GM19099 (cell line): ENCODE measurements at regions not wholly inside any gene's neighbourhood (a gene's known extent, or its start where the extent isn't known, plus 50 kb on each side); places are given as distances from the start of the nearest gene placed in this dataset.

ENCODE experiments used
- POLR2A ChIP-seq: IDR thresholded peaks from 3 replicates; pipeline ENCODE4 v1.6.1; 2011; ENCODE audit warnings: low read depth; ENCODE audit not compliant: insufficient read length; ENCODE audit errors: extremely low read depth

DNA sequence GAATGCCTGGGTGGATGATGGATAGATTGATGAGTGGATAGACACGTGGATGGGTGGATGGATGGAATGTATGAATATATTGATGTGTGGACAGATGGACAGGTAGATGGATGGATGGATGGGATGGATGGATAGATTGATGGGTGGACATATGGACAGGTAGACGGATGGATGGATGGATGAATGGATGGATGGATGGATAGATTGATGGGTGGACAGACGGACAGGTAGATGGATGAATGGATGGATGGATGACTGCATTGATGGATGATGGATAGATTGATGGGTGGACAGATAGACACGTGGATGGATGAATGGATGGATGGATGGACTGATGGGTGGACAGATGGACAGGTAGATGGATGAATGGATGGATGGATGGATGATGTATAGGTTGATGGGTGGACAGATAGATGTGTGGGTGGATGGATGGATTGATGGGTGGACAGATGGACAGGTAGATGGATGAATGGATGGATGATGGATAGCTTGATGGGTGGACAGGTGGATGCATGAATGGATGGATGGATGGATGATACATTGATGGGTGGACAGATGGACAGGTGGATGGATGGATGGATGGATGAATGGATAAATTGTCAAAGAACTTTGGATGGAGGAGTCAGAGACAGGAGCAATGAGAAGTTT lies 171.4 kb upstream of the AFDN start:
- no peak for TF ChIP-seq POLR2A

- TF ChIP-seq POLR2A: no peak
Observed at GRCh38 chr6:167658106-167658505, 168.6 kb upstream of the AFDN start.

DNA sequence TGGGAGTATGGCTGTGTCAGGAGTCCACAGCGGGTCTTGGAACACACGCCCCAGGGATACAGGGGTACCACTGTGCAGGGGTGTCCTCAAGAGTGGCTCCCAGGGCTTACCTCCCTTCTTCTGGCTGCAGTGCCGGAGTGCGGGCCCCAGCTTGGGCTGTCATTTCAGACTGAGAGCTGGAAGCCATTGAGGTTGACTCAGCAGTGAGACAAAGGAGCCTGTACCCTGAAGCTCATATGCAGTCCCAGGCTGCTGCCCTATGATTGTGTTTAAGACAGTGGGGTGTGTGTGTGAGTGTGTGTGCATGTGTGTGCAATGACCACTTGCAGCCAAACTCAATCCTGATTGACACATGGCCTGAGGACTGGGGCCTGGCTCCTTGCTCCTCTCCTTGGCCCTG lies 167.7 kb upstream of the AFDN start:
- no peak for TF ChIP-seq POLR2A

DNA sequence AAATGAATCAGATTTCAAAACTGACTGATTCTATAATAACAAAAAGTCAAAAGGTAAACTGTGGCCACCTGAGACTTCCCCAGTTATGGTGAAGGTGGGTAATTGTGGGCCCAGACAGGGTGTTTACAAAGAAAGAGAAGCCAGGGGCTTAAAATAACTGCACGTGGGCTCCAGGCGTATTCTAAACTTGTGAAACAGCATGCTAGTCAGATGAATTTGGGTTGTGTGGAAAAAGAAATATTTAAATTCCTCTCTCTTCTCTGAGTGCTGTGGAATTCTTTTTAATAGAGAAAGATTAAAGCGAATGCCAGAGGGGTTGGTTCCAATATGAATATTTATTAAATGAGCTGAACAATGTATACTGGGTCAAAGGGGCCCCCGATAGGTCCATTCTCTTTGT lies 166.3 kb upstream of the AFDN start:
- TF ChIP-seq POLR2A: no peak

DNA sequence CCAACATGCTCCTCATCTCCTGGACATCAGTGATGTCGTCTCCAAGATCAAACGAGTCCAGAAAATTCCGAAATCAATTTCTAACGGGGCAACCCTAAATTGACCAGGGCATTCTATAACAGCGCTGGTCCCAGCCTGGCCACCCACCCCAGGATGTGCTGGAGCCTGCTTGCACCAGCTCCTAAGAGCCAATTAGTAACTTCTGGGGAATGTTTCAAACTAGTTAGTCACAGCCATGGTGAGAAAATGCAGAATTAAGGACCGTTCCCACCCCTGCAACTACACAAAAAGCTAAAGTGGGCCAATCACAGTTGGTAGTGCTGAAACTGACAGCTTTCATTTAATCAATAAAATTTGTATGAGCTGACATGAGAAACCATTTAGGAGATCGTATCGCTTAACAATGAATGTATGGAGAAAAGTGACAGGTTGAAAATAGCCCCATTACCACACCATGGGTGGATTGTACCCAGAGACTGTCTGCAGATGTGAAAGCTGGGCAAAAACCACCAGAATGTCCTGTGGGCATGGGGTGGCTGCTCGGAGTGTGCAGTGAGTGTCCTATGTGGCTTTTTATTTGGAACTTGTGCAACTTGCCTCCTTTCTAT lies 165.7 kb upstream of the AFDN start:
- TF ChIP-seq POLR2A: no peak

DNA sequence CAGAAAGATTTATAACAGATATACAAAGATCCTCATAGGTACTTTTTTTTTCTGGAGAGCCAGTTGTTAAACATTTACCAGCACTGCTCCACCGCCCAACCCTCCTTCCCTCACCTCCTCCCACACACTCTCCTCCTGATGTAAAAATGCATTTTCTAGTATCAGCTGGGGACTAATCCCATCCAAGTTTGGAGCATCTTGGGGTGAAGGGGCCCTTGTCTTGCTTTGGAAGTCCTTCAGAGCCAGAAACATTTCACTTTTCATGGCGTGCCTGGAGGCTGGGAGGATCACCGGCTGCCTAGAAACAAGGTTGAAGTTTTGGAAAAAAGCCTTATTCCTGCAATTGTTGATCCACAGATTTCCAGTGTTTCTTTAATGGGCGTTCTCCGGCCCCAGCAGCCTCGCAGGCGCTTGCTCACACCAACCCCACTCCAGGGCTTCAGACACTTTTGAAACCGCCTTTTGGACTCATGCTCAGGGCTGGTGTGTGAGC lies 165.1 kb upstream of the AFDN start:
- TF ChIP-seq POLR2A: no peak

DNA sequence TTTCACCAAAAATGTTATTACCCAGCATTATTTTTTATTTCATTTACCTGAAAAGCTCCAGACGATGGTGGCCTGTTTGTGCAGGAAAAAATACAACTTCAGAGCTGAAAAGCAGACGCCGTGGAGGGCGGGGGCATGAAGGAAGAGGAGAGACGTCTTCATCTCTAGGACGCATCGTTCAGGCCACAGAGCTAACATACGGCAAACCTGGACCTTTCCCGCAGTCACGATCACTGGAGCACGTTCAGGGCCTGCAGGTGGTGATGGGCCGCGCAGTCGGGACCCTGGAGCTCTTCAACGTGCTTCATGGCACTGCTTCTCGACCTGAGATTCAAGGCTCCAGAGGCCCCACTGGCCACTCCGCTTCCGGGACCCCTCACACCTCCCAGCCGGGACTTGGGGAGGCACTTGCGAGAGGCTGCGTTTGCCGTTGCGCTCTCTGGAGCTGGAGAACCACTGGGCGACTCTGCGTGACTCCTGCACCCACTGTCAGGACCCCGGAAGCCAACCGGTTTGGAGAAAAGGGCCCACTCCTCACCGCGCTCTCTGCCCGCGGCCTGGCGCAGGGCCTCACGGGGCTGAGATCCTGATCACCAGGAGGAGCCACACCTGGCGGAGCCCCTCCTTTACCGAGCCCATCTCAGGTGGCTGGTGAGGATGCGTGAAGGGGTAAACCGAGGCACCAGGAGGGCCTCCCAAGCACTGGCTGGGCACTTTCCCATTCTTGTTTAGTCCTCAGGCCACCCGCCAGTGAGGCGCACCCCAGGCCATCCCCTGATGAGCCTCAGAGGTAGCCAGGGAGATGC lies 164.4 kb upstream of the AFDN start:
- TF ChIP-seq POLR2A: no peak

DNA sequence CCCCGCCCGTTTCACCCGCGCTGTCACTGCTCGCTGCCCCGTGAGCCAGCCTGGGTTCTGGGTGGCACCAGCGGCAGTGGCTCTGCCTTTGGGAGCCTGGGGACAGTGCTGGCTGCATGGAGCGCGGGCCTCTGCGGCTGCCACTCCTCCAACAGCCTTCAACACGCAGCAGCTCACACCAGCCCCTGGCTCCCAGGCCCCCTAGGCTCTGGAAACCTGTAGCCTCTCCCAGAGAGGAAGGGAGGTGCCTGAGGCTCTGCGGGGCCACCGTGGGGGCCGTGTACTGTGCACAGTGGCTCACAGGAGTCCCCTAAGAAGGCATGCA lies 163.9 kb upstream of the AFDN start:
- no peak for TF ChIP-seq POLR2A

- no peak for TF ChIP-seq POLR2A
Observed at GRCh38 chr6:167663316-167663715, 163.4 kb upstream of the AFDN start.

DNA sequence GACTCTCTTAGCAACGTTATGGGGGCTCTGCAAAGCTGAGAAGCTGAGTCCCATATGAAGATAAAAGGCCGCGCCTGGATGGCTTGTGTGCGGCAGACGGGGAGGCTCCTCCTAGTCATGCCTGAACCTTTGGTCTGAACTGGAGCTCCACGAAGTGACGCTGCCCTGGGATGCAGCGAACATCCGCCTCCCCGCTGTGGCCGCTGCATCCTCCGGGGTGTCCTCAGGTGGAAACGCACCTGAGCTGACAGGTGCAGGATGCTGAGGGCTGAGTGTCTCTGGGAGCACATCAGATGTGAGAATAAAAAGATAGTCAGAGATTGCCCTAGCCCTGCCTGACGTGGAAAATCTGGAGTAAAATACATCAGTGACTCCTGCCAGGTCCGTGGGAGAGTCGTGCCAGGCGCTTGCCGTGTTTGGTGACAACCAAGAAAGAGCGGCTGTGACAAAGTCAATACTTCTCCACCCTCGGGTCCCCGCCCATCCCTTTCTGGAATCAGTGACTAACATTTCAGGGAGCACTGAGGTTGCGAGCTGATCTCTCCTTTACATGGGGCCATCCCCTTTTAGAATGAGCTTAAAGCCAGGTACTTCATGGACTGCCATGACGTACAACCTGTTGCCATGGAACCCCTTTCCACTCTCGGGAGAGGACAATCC lies 162.8 kb upstream of the AFDN start:
- TF ChIP-seq POLR2A: no peak

- no peak for TF ChIP-seq POLR2A
Observed at GRCh38 chr6:167664678-167665660, 161.7 kb upstream of the AFDN start.

DNA sequence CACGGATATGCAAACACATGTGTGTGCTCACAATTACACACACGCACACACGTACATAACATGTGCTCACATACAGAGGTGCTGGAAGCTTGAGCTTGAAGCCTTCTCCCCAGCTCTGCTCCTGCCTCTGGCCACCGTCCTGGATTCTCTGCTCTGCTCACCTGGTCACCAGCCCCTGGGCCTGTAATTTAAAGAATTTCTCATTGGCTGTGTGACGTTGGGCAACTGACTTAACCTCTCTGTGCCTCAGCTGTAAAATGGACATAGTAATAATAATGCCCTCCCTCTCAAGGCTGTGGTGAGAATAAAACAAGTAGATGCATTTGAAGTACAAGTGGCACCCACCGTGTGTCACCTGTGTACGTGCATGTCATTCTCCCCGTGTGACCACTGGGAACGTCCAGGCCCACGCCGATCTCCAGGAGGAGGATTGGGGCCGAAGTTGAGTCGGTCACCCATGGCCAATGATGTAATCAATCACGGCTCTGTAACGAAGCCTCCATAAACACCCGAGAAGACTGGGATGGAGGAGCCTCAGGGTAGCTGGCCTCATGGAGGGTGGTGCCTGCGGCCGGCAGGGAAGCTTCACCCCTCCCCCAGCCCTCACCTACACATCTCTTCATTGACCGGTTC lies 160.9 kb upstream of the AFDN start:
- TF ChIP-seq POLR2A: no peak

DNA sequence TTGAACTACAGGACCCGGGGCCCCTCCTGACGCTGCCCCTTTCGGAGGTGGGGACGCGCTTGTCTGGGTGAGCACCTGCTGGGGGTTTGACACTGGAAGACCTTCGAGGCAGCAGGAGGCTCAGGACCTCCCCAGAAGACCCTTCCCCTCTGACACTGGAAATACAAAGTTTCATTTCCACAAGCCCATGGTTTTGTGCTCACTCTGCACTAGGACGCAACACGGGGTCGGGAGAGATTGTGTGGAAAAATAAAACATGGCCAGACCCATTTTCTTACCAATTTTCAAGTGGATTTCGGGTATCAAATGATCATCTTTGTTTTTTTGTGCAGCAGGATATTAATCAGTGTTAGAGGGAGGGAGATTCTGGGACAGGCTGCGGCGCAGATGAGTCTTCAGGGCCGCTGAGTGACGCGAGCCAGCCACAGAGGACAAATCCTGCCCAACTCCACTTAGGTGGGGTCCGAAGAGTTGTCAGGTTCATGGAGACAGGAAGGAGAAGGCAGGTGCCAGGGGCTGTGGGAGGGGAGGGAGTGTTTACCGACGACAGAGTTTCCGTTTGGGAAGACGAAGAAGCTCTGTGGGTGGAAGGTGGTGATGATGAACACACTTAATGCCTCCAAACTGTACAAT lies 160.0 kb upstream of the AFDN start:
- no peak for TF ChIP-seq POLR2A

DNA sequence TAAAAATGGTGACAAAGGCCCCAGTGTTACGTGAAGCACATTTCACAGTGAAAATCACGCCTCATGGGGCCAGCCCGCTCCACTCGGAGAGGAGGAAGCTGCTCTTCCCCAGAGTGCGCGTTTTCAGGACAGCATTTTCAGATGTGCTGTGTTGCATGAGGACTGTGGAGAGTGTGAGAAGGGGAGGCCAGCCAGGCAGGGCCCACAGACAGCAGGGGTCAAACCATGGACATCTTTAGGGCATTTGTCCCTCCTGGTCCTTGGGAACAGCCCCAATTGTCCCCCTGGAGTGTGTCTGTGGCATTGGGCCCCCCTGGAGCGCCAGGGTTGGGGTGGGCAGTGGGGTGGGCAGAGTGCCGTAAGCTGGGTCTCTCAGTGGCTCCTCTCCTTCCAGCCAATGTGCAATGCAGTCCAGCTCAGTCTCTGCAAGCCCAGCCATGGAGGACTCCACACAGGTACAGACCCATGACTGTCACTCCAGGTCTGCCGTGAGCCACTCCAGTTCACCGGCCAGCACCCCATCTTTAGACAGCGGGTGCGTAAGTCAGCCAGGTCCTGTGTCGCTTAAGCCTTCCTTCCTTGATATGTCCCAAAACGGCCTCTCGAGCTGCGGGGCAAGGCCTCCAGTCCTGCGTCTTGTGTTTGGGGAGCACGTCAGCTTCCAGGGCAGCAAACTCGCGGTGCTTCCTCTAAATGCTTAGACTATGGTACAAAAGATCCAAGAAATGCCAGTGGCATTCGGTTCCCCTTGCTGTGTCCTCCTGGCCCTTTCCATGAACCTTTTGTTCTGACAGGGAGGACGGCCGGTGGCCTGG lies 159.3 kb upstream of the AFDN start:
- TF ChIP-seq POLR2A: no peak
